Neural cell (in vitro differentiated cells): ENCODE measurements at regions not wholly inside any gene's neighbourhood (a gene's known extent, or its start where the extent isn't known, plus 50 kb on each side); places are given as distances from the start of the nearest gene placed in this dataset.

Source experiments
- CTCF ChIP-seq: fragments of 450-650 bp; IDR thresholded peaks from 2 replicates; pipeline ENCODE4 v1.5.1; 2014; ENCODE audit warnings: antibody characterized with exemption, mild to moderate bottlenecking, moderate library complexity; ENCODE audit not compliant: poor library complexity, severe bottlenecking
- TAF1 ChIP-seq: IDR thresholded peaks from 2 replicates; pipeline ENCODE4 v1.6.1; 2012; ENCODE audit warnings: low read depth

GRCh38 chr1:90114521-90115141, 119.7 kb downstream of the ZNF326 start:
- TF ChIP-seq CTCF, result peak; percentile 89
- no peak for TF ChIP-seq TAF1
